Heart right ventricle (tissue), 16 donors: ENCODE measurements at regions not wholly inside any gene's neighbourhood (a gene's known extent, or its start where the extent isn't known, plus 50 kb on each side); places are given as distances from the start of the nearest gene placed in this dataset.

Experiments
- ATAC-seq, 8 donors: fragments of 200-7000 bp; cut with Tn5 transposase; one replicate each; pipeline ENCODE4 v1.9.1; 2020; ENCODE audit warnings: mild to moderate bottlenecking in 8 of 8, moderate library complexity in 8 of 8, moderate number of reproducible peaks in 1 of 8
- DNase-seq, 2 donors: peaks; one replicate each; pipeline ENCODE4 v3.0.0-alpha.2; 2020
- H3K27ac ChIP-seq, 10 donors: fragments of 200-600 bp; sonication (generic) in 2 of 10; one replicate each; pipeline versions ENCODE4 v1.5.0 to v1.8.0; 2020 to 2022; ENCODE audit warnings: mild to moderate bottlenecking in 3 of 10
- H3K27me3 ChIP-seq, 7 donors: fragments of 200-600 bp; one replicate each; pipeline ENCODE4 v1.8.0; 2021 to 2022; ENCODE audit warnings: mild to moderate bottlenecking in 2 of 7
- H3K36me3 ChIP-seq, 9 donors: fragments of 200-600 bp; sonication (generic) in 1 of 9; one replicate each; pipeline versions ENCODE4 v1.5.0 to v1.8.0; 2020 to 2022; ENCODE audit warnings: mild to moderate bottlenecking in 2 of 9
- H3K4me1 ChIP-seq, 9 donors: fragments of 200-600 bp; sonication (generic) in 1 of 9; one replicate each; pipeline versions ENCODE4 v1.5.0 to v1.8.0; 2020 to 2022; ENCODE audit warnings: mild to moderate bottlenecking in 4 of 9
- H3K4me3 ChIP-seq, 10 donors: fragments of 200-600 bp; sonication (generic) in 2 of 10; one replicate each; pipeline versions ENCODE4 v1.5.0 to v1.8.0; 2020 to 2022; ENCODE audit warnings: mild to moderate bottlenecking in 7 of 10, moderate library complexity in 2 of 10
- H3K9me3 ChIP-seq, 11 donors: fragments of 200-600 bp in 10 of 11; sonication (generic) in 2 of 11; one replicate each; pipeline versions ENCODE4 v1.5.0 to v1.8.0; 2013 to 2022; ENCODE audit warnings: mild to moderate bottlenecking in 2 of 11, control low read depth in 1 of 11, moderate library complexity in 1 of 11
- CTCF ChIP-seq, 9 donors: fragments of 200-600 bp; sonication (generic) in 2 of 9; IDR thresholded peaks; one replicate each; pipeline versions ENCODE4 v1.5.0 to v1.8.0; 2021 to 2022; ENCODE audit warnings: antibody characterized with exemption in 9 of 9, mild to moderate bottlenecking in 5 of 9, moderate library complexity in 1 of 9
- WGBS, 2 donors: extraction: QIAGEN DNeasy Blood & Tissue Kit; methylation state at CpG; one replicate each; pipeline ENCODE4 v1.1.7; 2013; ENCODE audit warnings: inconsistent platforms in 1 of 2; 5-methylcytosine and 5-hydroxymethylcytosine counted together
- intact Hi-C, 10 donors: fragments of 100-400 bp; cut with DNase I; formaldehyde crosslinking; loops; one replicate each; pipeline versions ENCODE4 v1.11.1 to v1.14.2; 2022
- donor health status: Arrhythmogenic right ventricular cardiomyopathy.
- donor health status: ischemic (EF 13 %, LVEDD 7.1; RV severe dilation, severe dysfunction).
- donor health status: healthy with polysubstance abuse.
- donor health status: DM: no; HTN: yes; CAD: no.
- donor health status: DM: no; HTN: no; CAD: no.
- donor health status: ischemic (EF 25% LVEDD 6.9; RV normal size, moderate dysfunction).
- donor health status: ischemic (EF 25% LVEDD 5.7; RV mildly dilated, moderate dysfunction).
- donor health status: healthy.
- donor health status: DM: yes; HTN: yes; CAD: no.
- donor health status: Ischemic cardiomyopathy.
- donor health status: ischemic (EF 35%, LVEDD 5.7; RV mildly dilated, moderate dysfunction).
- donor health status: nonischemic (EF 11% LVEDD 7.7; RV severe dilation, severe dysfunction).
- donor health status: DM: yes; HTN: yes; CAD: no.
- donor health status: PGD.
- donor health status: ischemic (EF 29% LVEDD 5.4; RV normal size, mild dysfunction).
- donor health status: nonischemic (EF 23%, LVEDD 6.1; RV moderate dilation, normal function).

- no peak for DNase-seq
- intact Hi-C loops = no loop called here
- H3K4me1 ChIP-seq = no peaks in the 10 kb centered on the region
- no peaks in the 10 kb centered on the region for H3K36me3 ChIP-seq
- TF ChIP-seq CTCF (IDR thresholded peaks at IDR 0.05) = no peak
- H3K4me3 ChIP-seq = no peak overlapping the region
- 100% methylated on average over 1 of the region's 1 CpG for WGBS, 2 donors
- no peak overlapping the region for H3K27ac ChIP-seq
- peaks cover 0 to 33% (median 0%) of the 10 kb centered on the region in 11 donors for H3K9me3 ChIP-seq
- peaks cover 0 to 5% (median 0%) of the 10 kb centered on the region in 7 donors for H3K27me3 ChIP-seq
- no peak for ATAC-seq
These were observed 85.4 kb downstream of the ITM2A start for GRCh38 chrX:79281775-79282174.

GRCh38 chrX:79270401-79270800 lies 96.7 kb downstream of the ITM2A start:
- no peaks in the 10 kb centered on the region for H3K36me3 ChIP-seq
- WGBS, 2 donors = 3 to 5% methylated on average over 4 of the region's 4 CpGs
- H3K27me3 ChIP-seq = no peaks in the 10 kb centered on the region
- peaks cover 0 to 14% (median 0%) of the 10 kb centered on the region in 9 donors for H3K4me1 ChIP-seq
- H3K9me3 ChIP-seq = no peaks in the 10 kb centered on the region
- TF ChIP-seq CTCF (IDR thresholded peaks at IDR 0.05) = peak in 8 of 9 donors; percentile 7 to 71 (median 56)
- ATAC-seq = peak in 7 of 8 donors; percentile 58 to 88 (median 75)
- peak overlapping the region in 3 of 10 donors; percentile 29 to 65 (median 56) for H3K27ac ChIP-seq
- no peak overlapping the region for H3K4me3 ChIP-seq
- intact Hi-C loops = loop anchor here in 2 of 10 donors (5.0 kb wide), 2 partner anchors 97 to 713 kb away; partner anchors contain the start of gene ITM2A (in 1 of the 2)
- peak; percentile 36 to 44 for DNase-seq

GRCh38 chrX:79268788-79269187 lies 98.3 kb downstream of the ITM2A start:
- TF ChIP-seq CTCF (IDR thresholded peaks at IDR 0.05) = no peak
- intact Hi-C loops = loop anchor here in 2 of 10 donors (10.0 kb wide), 4 partner anchors 96 to 324 kb away; partner anchors contain the start of genes ITM2A (in 1 of the 2) and P2RY10 (in 1 of the 2)
- Histone ChIP-seq H3K4me3 (no peak overlapping the region), H3K4me1 (peaks cover 0 to 14% (median 0%) of the 10 kb centered on the region in 9 donors), H3K9me3 (no peaks in the 10 kb centered on the region), H3K36me3 (no peaks in the 10 kb centered on the region), H3K27me3 (no peaks in the 10 kb centered on the region), H3K27ac (no peak overlapping the region)
- no peak for ATAC-seq
- 44 to 49% methylated on average over 2 of the region's 2 CpGs for WGBS, 2 donors
- no peak for DNase-seq

- intact Hi-C loops = loop anchor here in 2 of 10 donors (10.0 kb wide), 4 partner anchors 98 to 322 kb away; partner anchors contain the start of genes ITM2A (in 1 of the 2) and P2RY10 (in 1 of the 2)
- Histone ChIP-seq H3K4me1 (peaks cover 0 to 14% (median 0%) of the 10 kb centered on the region in 9 donors), H3K4me3 (no peak overlapping the region), H3K36me3 (no peaks in the 10 kb centered on the region), H3K27me3 (peaks cover 0 to 6% (median 0%) of the 10 kb centered on the region in 7 donors), H3K27ac (no peak overlapping the region), H3K9me3 (no peaks in the 10 kb centered on the region)
- no peak for ATAC-seq
- no peak for TF ChIP-seq CTCF (IDR thresholded peaks at IDR 0.05)
- WGBS, 2 donors = 93 to 95% methylated on average over 6 of the region's 6 CpGs
- DNase-seq = no peak
These were observed 100.4 kb downstream of the ITM2A start for GRCh38 chrX:79266702-79267101.
